ENCODE measurements at regions not wholly inside any gene's neighbourhood (a gene's known extent, or its start where the extent isn't known, plus 50 kb on each side); places are given as distances from the start of the nearest gene placed in this dataset.

- no peak for DNase-seq
Measured at GRCh38 chr5:173767574-173768266, 120.4 kb upstream of the CPEB4 start.

GRCh38 chr5:173768267-173768806 is 119.8 kb upstream of the CPEB4 start:
- no peak for DNase-seq

- DNase-seq = no peak
Measured at GRCh38 chr5:173768891-173769290, 119.3 kb upstream of the CPEB4 start.

- DNase-seq = no peak
Measured at GRCh38 chr5:173770637-173771036, 117.5 kb upstream of the CPEB4 start.

- no peak for DNase-seq
Measured at GRCh38 chr5:173771121-173771724, 116.9 kb upstream of the CPEB4 start.

- no peak for DNase-seq
Measured at GRCh38 chr5:173771725-173772383, 116.3 kb upstream of the CPEB4 start.

- no peak for DNase-seq
Measured at GRCh38 chr5:173772384-173773059, 115.6 kb upstream of the CPEB4 start.

GRCh38 chr5:173774271-173774761 is 113.8 kb upstream of the CPEB4 start:
- DNase-seq = no peak

- DNase-seq = no peak
Measured at GRCh38 chr5:173775261-173776197, 112.6 kb upstream of the CPEB4 start.

- DNase-seq = no peak
Measured at GRCh38 chr5:173777149-173777548, 111.0 kb upstream of the CPEB4 start.

GRCh38 chr5:173777674-173778073 is 110.5 kb upstream of the CPEB4 start:
- no peak for DNase-seq

GRCh38 chr5:173778152-173778782 is 109.9 kb upstream of the CPEB4 start:
- no peak for DNase-seq

GRCh38 chr5:173778784-173779304 is 109.3 kb upstream of the CPEB4 start:
- no peak for DNase-seq

GRCh38 chr5:173780235-173781234 is 107.6 kb upstream of the CPEB4 start:
- no peak for DNase-seq

- DNase-seq = no peak
Measured at GRCh38 chr5:173781432-173781815, 106.7 kb upstream of the CPEB4 start.

GRCh38 chr5:173781816-173782670 is 106.1 kb upstream of the CPEB4 start:
- peak; percentile 84 for DNase-seq

- no peak for DNase-seq
Measured at GRCh38 chr5:173782671-173783101, 105.5 kb upstream of the CPEB4 start.

GRCh38 chr5:173783371-173783770 is 104.8 kb upstream of the CPEB4 start:
- no peak for DNase-seq

GRCh38 chr5:173785400-173785799 is 102.7 kb upstream of the CPEB4 start:
- no peak for DNase-seq

Data from islet precursor cell (in vitro differentiated cells).